ENCODE measurements at regions not wholly inside any gene's neighbourhood (a gene's known extent, or its start where the extent isn't known, plus 50 kb on each side); places are given as distances from the start of the nearest gene placed in this dataset.

- H3K4me1 ChIP-seq, result no peaks in the 10 kb centered on the region
- in situ Hi-C loops (cut with MboI; ENCODE audit: low pct_ligation_motif_present in 1 of 4, low pct_unique_long_range_greater_than_20kb in 1 of 4, low sequenced_read_pairs in 3 of 4), result no loop called here
- H3K27ac ChIP-seq, result no peak overlapping the region
- DNase-seq, result no peak
- no peak overlapping the region for H3K4me3 ChIP-seq
- 31% methylated on average over 4 of the region's 4 CpGs; no CpG with 5 or more reads in 1 of the 2 donors for WGBS, 2 donors (ENCODE audit: low coverage in 1 of 2)
- no peaks in the 10 kb centered on the region for H3K9me3 ChIP-seq
- no peaks in the 10 kb centered on the region for H3K27me3 ChIP-seq
- TF ChIP-seq EP300 (IDR thresholded peaks at IDR 0.05; ENCODE audit: low read depth), result no peak
- no peak for TF ChIP-seq POLR2AphosphoS5 (IDR thresholded peaks at IDR 0.05)
- no peak for TF ChIP-seq POLR2A (IDR thresholded peaks at IDR 0.05)
- TF ChIP-seq CTCF (IDR thresholded peaks at IDR 0.05), result no peak
- no peaks in the 10 kb centered on the region for H3K36me3 ChIP-seq
- intact Hi-C loops (cut with DNase I; ENCODE audit: low total_unique reads), result no loop called here
These were observed 128.3 kb upstream of the SPATS2L start for GRCh38 chr2:200177971-200178911.

GRCh38 chr2:200179151-200179550 is 127.3 kb upstream of the SPATS2L start:
- Histone ChIP-seq H3K9me3 (no peaks in the 10 kb centered on the region), H3K27me3 (no peaks in the 10 kb centered on the region), H3K4me3 (no peak overlapping the region), H3K27ac (no peak overlapping the region), H3K36me3 (no peaks in the 10 kb centered on the region), H3K4me1 (no peaks in the 10 kb centered on the region)
- in situ Hi-C loops (cut with MboI; ENCODE audit: low pct_ligation_motif_present in 1 of 4, low pct_unique_long_range_greater_than_20kb in 1 of 4, low sequenced_read_pairs in 3 of 4) (no loop called here), intact Hi-C loops (cut with DNase I; ENCODE audit: low total_unique reads) (no loop called here)
- TF ChIP-seq POLR2AphosphoS5 (IDR thresholded peaks at IDR 0.05) (no peak), CTCF (IDR thresholded peaks at IDR 0.05) (no peak), POLR2A (IDR thresholded peaks at IDR 0.05) (no peak), EP300 (IDR thresholded peaks at IDR 0.05; ENCODE audit: low read depth) (no peak)
- no peak for DNase-seq
- 57 to 65% methylated on average over 6 of the region's 6 CpGs for WGBS, 2 donors (ENCODE audit: low coverage in 1 of 2)

- in situ Hi-C loops (cut with MboI; ENCODE audit: low pct_ligation_motif_present in 1 of 4, low pct_unique_long_range_greater_than_20kb in 1 of 4, low sequenced_read_pairs in 3 of 4), result no loop called here
- 90% methylated on average over 3 of the region's 3 CpGs; no CpG with 5 or more reads in 1 of the 2 donors for WGBS, 2 donors (ENCODE audit: low coverage in 1 of 2)
- no peak for TF ChIP-seq POLR2AphosphoS5 (IDR thresholded peaks at IDR 0.05)
- no peak for TF ChIP-seq POLR2A (IDR thresholded peaks at IDR 0.05)
- no peak for TF ChIP-seq EP300 (IDR thresholded peaks at IDR 0.05; ENCODE audit: low read depth)
- TF ChIP-seq CTCF (IDR thresholded peaks at IDR 0.05), result no peak
These were observed 125.5 kb upstream of the SPATS2L start for GRCh38 chr2:200180943-200181342.

GRCh38 chr2:200181755-200182154 is 124.7 kb upstream of the SPATS2L start:
- H3K27me3 ChIP-seq, result no peaks in the 10 kb centered on the region
- TF ChIP-seq POLR2AphosphoS5 (IDR thresholded peaks at IDR 0.05), result no peak
- no peak for TF ChIP-seq CTCF (IDR thresholded peaks at IDR 0.05)
- TF ChIP-seq EP300 (IDR thresholded peaks at IDR 0.05; ENCODE audit: low read depth), result no peak
- no peak for TF ChIP-seq POLR2A (IDR thresholded peaks at IDR 0.05)
- H3K9me3 ChIP-seq, result no peaks in the 10 kb centered on the region
- H3K4me3 ChIP-seq, result no peak overlapping the region
- in situ Hi-C loops (cut with MboI; ENCODE audit: low pct_ligation_motif_present in 1 of 4, low pct_unique_long_range_greater_than_20kb in 1 of 4, low sequenced_read_pairs in 3 of 4), result no loop called here
- intact Hi-C loops (cut with DNase I; ENCODE audit: low total_unique reads), result no loop called here
- H3K36me3 ChIP-seq, result no peaks in the 10 kb centered on the region
- DNase-seq, result no peak
- 71 to 81% methylated on average over 4 to 5 of the region's 5 CpGs for WGBS, 2 donors (ENCODE audit: low coverage in 1 of 2)
- H3K4me1 ChIP-seq, result no peaks in the 10 kb centered on the region
- no peak overlapping the region for H3K27ac ChIP-seq

More at GRCh38 chr2:200180943-200181342, 125.5 kb upstream of the SPATS2L start:
- no peak overlapping the region for H3K27ac ChIP-seq
- H3K4me3 ChIP-seq, result no peak overlapping the region
- no peaks in the 10 kb centered on the region for H3K27me3 ChIP-seq
- H3K36me3 ChIP-seq, result no peaks in the 10 kb centered on the region
- no peak for DNase-seq
- intact Hi-C loops (cut with DNase I; ENCODE audit: low total_unique reads), result no loop called here
- H3K9me3 ChIP-seq, result no peaks in the 10 kb centered on the region
- no peaks in the 10 kb centered on the region for H3K4me1 ChIP-seq

Data from transverse colon (tissue), 4 donors.